HCT116 (cell line): ENCODE measurements at regions not wholly inside any gene's neighbourhood (a gene's known extent, or its start where the extent isn't known, plus 50 kb on each side); places are given as distances from the start of the nearest gene placed in this dataset.

Source experiments
- ATAC-seq: fragments of 200-7000 bp; cut with Tn5 transposase; 2 replicates; pipeline ENCODE4 v1.9.1; 2020; ENCODE audit warnings: mild to moderate bottlenecking, moderate library complexity
- BruUV-seq: library from RNA; stranded (reverse); fragments of 400-500 nt; replicated peaks from 2 replicates; lab custom pipeline; 2021; lab: Mats Ljungman, UMichigan
- CTCF ChIA-PET: fragments of 300-600 bp; sonication (Branson Sonifier 250); formaldehyde crosslinking; loops from one replicate; lab custom pipeline; 2021; ENCODE audit warnings: antibody characterized with exemption; lab: Charles Lee
- POLR2A ChIA-PET: fragments of 300-600, 350-600 bp; sonication (Branson Sonifier 250); formaldehyde crosslinking; loops from one replicate; lab custom pipeline; 2021; ENCODE audit warnings: antibody characterized with exemption; lab: Charles Lee
- RAD21 ChIA-PET, 2 experiments: fragments of 300-600 bp; sonication (Branson Sonifier 250); formaldehyde crosslinking; loops; one replicate each; lab custom pipeline; 2023; ENCODE audit warnings: low total read pairs in 2 of 2; ENCODE audit not compliant: uncharacterized antibody in 2 of 2, unreplicated experiment in 2 of 2, low non-redundant PET in 1 of 2; lab: Charles Lee
- DNase-seq: peaks from one replicate; pipeline ENCODE4 v3.0.0-alpha.2; 2010; ENCODE audit warnings: low read depth, low spot score
- H2AFZ ChIP-seq: fragments of 200-600 bp; shearing (Covaris generic), sonication (generic); 2 replicates; pipeline ENCODE4 v1.6.1; 2017; ENCODE audit warnings: low read depth, mixed run types, mixed read lengths, antibody characterized with exemption, low read length; ENCODE audit not compliant: poor library complexity, severe bottlenecking
- H3K27ac ChIP-seq: 2 replicates; pipeline ENCODE4 v1.5.1; 2012; ENCODE audit warnings: low read depth, low read length
- H3K27me3 ChIP-seq: fragments of 200-600 bp; sonication (generic); 2 replicates; pipeline ENCODE4 v1.6.1; 2016; ENCODE audit warnings: mixed run types, low read length, mixed read lengths; ENCODE audit not compliant: insufficient read depth
- H3K36me3 ChIP-seq, 2 experiments: fragments of 200-500 bp in 1 of 2; fragments of 200-600 bp in 1 of 2; sonication (Bioruptor generic) in 1 of 2; sonication (generic) in 1 of 2; 2 replicates each; pipeline versions ENCODE4 v1.5.1 to v1.6.1; 2014 to 2016; ENCODE audit warnings: low read length in 2 of 2, inconsistent platforms in 1 of 2, mixed read lengths in 1 of 2, mixed run types in 1 of 2; ENCODE audit not compliant: insufficient read depth in 2 of 2, control insufficient read depth in 1 of 2
- H3K4me1 ChIP-seq, 2 experiments: fragments of 200-600 bp in 1 of 2; sonication (generic) in 1 of 2; 2 replicates each; pipeline versions ENCODE4 v1.5.1 to v1.6.1; 2012 to 2017; ENCODE audit warnings: low read length in 2 of 2, inconsistent platforms in 1 of 2, mild to moderate bottlenecking in 1 of 2, mixed read lengths in 1 of 2, mixed run types in 1 of 2, moderate library complexity in 1 of 2; ENCODE audit not compliant: insufficient read depth in 2 of 2, control insufficient read depth in 1 of 2
- H3K4me2 ChIP-seq: fragments of 200-600 bp; sonication (generic); 2 replicates; pipeline ENCODE4 v1.6.1; 2017; ENCODE audit warnings: mixed run types, low read length, mixed read lengths
- H3K4me3 ChIP-seq, 2 experiments: fragments of 200-600 bp in 1 of 2; sonication (generic) in 1 of 2; replicated peaks in 1 of 2; 2 replicates each; pipeline ENCODE4 v1.5.1; 2011 to 2016; ENCODE audit warnings: low read length in 2 of 2, control low read depth in 1 of 2, low read depth in 1 of 2, mild to moderate bottlenecking in 1 of 2, mixed read lengths in 1 of 2, mixed run types in 1 of 2
- H3K79me2 ChIP-seq: fragments of 200-600 bp; sonication (generic); 2 replicates; pipeline ENCODE4 v1.6.1; 2017; ENCODE audit warnings: mild to moderate bottlenecking, mixed run types, low read length, moderate library complexity, mixed read lengths; ENCODE audit not compliant: insufficient read depth
- H3K9ac ChIP-seq: fragments of 200-600 bp; sonication (generic); 2 replicates; pipeline ENCODE4 v1.6.1; 2016; ENCODE audit warnings: low read length, mixed read lengths
- H3K9me2 ChIP-seq: fragments of 200-600 bp; sonication (generic), shearing (Covaris generic); 2 replicates; pipeline ENCODE4 v1.6.1; 2017; ENCODE audit warnings: mixed run types, mild to moderate bottlenecking, moderate library complexity; ENCODE audit not compliant: insufficient read depth
- H3K9me3 ChIP-seq, 2 experiments: fragments of 200-500 bp in 1 of 2; fragments of 200-600 bp in 1 of 2; sonication (Bioruptor generic) in 1 of 2; sonication (generic) in 1 of 2; 2 replicates each; pipeline ENCODE4 v1.6.1; 2014 to 2017; ENCODE audit warnings: low read length in 2 of 2, mixed read lengths in 2 of 2, inconsistent platforms in 1 of 2, low read depth in 1 of 2, mild to moderate bottlenecking in 1 of 2, mixed run types in 1 of 2, moderate library complexity in 1 of 2; ENCODE audit not compliant: control insufficient read depth in 1 of 2, insufficient read depth in 1 of 2
- H4K20me1 ChIP-seq: fragments of 200-600 bp; sonication (generic), shearing (Covaris generic); 2 replicates; pipeline ENCODE4 v1.6.1; 2017; ENCODE audit warnings: mixed run types, mild to moderate bottlenecking, moderate library complexity; ENCODE audit not compliant: insufficient read depth
- CBX3 ChIP-seq: IDR thresholded peaks from 2 replicates; pipeline ENCODE4 v1.6.1; 2012; ENCODE audit warnings: low read depth
- CEBPB ChIP-seq: IDR thresholded peaks from 2 replicates; pipeline ENCODE4 v1.6.1; 2012; ENCODE audit warnings: low read depth
- EGR1 ChIP-seq: IDR thresholded peaks from 2 replicates; pipeline ENCODE4 v1.6.1; 2012; ENCODE audit warnings: low read depth
- EZH2 ChIP-seq: fragments of 200-600 bp; sonication (generic); IDR thresholded peaks from 2 replicates; pipeline ENCODE4 v1.6.1; 2017; ENCODE audit warnings: antibody characterized with exemption, mixed run types
- FOSL1 ChIP-seq: IDR thresholded peaks from 2 replicates; pipeline ENCODE4 v1.6.1; 2012; ENCODE audit warnings: low read depth
- JUND ChIP-seq: IDR thresholded peaks from 2 replicates; pipeline ENCODE4 v1.6.1; 2012
- MAX ChIP-seq: IDR thresholded peaks from 2 replicates; pipeline ENCODE4 v1.6.1; 2012
- POLR2A ChIP-seq: IDR thresholded peaks from 2 replicates; pipeline ENCODE4 v1.7.0; 2011; ENCODE audit warnings: borderline replicate concordance; ENCODE audit not compliant: insufficient read depth, insufficient read length; ENCODE audit errors: extremely low read depth
- POLR2AphosphoS5 ChIP-seq: IDR thresholded peaks from 2 replicates; pipeline ENCODE4 v1.6.1; 2011; ENCODE audit warnings: mild to moderate bottlenecking, low read depth, low read length, moderate library complexity
- REST ChIP-seq: IDR thresholded peaks from 2 replicates; pipeline ENCODE4 v1.6.1; 2012; ENCODE audit warnings: low read depth
- SIN3A ChIP-seq: IDR thresholded peaks from 2 replicates; pipeline ENCODE4 v1.6.1; 2012; ENCODE audit warnings: low read depth
- SP1 ChIP-seq: IDR thresholded peaks from 2 replicates; pipeline ENCODE4 v1.6.1; 2012; ENCODE audit warnings: low read depth
- SRF ChIP-seq: IDR thresholded peaks from 2 replicates; pipeline ENCODE4 v1.6.1; 2012; ENCODE audit warnings: low read depth
- YY1 ChIP-seq: IDR thresholded peaks from 2 replicates; pipeline ENCODE4 v1.6.1; 2011; ENCODE audit warnings: low read length, low read depth, moderate library complexity, mild to moderate bottlenecking; ENCODE audit not compliant: insufficient replicate concordance; ENCODE audit errors: extremely low read depth
- ZNF274 ChIP-seq: fragments of 200-500 bp; sonication (Bioruptor generic); IDR thresholded peaks from 2 replicates; pipeline ENCODE4 v1.6.1; 2014; ENCODE audit warnings: mild to moderate bottlenecking, low read depth, low read length, inconsistent platforms
- intact Hi-C: fragments of 100-400 bp; cut with micrococcal nuclease; formaldehyde crosslinking; loops from 2 replicates; pipeline ENCODE4 v1.10.0; 2022
- TF ChIP-seq, protein P1 (sequence below): IDR thresholded peaks from 2 replicates; pipeline ENCODE4 v1.6.1; 2012
- TF ChIP-seq, protein P2 (sequence below), 3 experiments: fragments of 200-600 bp in 1 of 3; sonication (generic) in 1 of 3; IDR thresholded peaks in 2 of 3; conservative IDR thresholded peaks in 1 of 3; 2 replicates each; pipeline ENCODE4 v1.5.1; 2012 to 2017; ENCODE audit warnings: low read depth in 2 of 3, low read length in 2 of 3, antibody characterized with exemption in 1 of 3, borderline replicate concordance in 1 of 3, control low read depth in 1 of 3, mild to moderate bottlenecking in 1 of 3, mixed read lengths in 1 of 3, mixed run types in 1 of 3, moderate library complexity in 1 of 3; ENCODE audit not compliant: insufficient read depth in 1 of 3

DNA sequence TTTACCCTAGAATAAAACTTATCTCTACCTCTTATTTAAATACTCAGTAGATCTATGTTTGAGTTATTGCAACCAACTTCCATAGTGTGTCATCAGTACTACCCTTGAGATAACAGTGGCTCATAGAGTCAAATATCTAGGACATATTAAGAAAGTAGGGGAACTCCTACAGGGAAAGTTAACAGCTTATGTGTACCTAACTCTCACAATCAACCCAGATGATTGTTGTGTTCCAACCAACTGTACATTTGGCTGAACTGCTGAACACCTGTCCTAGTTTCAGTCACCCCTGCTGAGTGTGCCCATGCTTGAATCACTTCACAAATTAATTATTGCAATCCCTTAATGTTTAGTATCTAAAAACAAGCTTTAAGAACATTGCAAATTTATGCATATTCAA lies 244.2 kb upstream of the GRID2 start:
- H3K27ac ChIP-seq, result no peak overlapping the region
- no TSS peak for BruUV-seq
- H3K4me2 ChIP-seq, result no peak overlapping the region
- no peak overlapping the region for H2AFZ ChIP-seq
- DNase-seq, result no peak
- H4K20me1 ChIP-seq, result no peaks in the 10 kb centered on the region
- ChIA-PET RAD21 (no interaction called here), POLR2A (no interaction called here), CTCF (no interaction called here)
- H3K79me2 ChIP-seq, result no peaks in the 10 kb centered on the region
- no peaks in the 10 kb centered on the region for H3K9me2 ChIP-seq
- H3K4me3 ChIP-seq, result no peak overlapping the region
- no peaks in the 10 kb centered on the region for H3K27me3 ChIP-seq
- no peak for TF ChIP-seq SRF
- TF ChIP-seq REST, result no peak
- TF ChIP-seq EGR1, result no peak
- TF ChIP-seq JUND, result no peak
- no peak for TF ChIP-seq YY1
- TF ChIP-seq, protein P1, sequence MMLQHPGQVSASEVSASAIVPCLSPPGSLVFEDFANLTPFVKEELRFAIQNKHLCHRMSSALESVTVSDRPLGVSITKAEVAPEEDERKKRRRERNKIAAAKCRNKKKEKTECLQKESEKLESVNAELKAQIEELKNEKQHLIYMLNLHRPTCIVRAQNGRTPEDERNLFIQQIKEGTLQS, result no peak
- TF ChIP-seq POLR2AphosphoS5, result no peak
- TF ChIP-seq POLR2A, result no peak
- no peak for TF ChIP-seq SP1
- no peak for TF ChIP-seq MAX
- TF ChIP-seq CEBPB, result no peak
- TF ChIP-seq ZNF274, result no peak
- TF ChIP-seq SIN3A, result no peak
- TF ChIP-seq EZH2, result no peak
- no peak for TF ChIP-seq CBX3
- TF ChIP-seq FOSL1, result no peak
- TF ChIP-seq, protein P2, sequence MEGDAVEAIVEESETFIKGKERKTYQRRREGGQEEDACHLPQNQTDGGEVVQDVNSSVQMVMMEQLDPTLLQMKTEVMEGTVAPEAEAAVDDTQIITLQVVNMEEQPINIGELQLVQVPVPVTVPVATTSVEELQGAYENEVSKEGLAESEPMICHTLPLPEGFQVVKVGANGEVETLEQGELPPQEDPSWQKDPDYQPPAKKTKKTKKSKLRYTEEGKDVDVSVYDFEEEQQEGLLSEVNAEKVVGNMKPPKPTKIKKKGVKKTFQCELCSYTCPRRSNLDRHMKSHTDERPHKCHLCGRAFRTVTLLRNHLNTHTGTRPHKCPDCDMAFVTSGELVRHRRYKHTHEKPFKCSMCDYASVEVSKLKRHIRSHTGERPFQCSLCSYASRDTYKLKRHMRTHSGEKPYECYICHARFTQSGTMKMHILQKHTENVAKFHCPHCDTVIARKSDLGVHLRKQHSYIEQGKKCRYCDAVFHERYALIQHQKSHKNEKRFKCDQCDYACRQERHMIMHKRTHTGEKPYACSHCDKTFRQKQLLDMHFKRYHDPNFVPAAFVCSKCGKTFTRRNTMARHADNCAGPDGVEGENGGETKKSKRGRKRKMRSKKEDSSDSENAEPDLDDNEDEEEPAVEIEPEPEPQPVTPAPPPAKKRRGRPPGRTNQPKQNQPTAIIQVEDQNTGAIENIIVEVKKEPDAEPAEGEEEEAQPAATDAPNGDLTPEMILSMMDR (IDR thresholded peaks at IDR 0.05 in 2 of 3, conservative IDR thresholded peaks at IDR 0.05 in 1 of 3; ENCODE audit: borderline replicate concordance in 1 of 3, insufficient read depth in 1 of 3, low read depth in 2 of 3, low read length in 2 of 3), result no peak
- TF ChIP-seq, all 23 proteins: peak for 0
- no peak for ATAC-seq
- no peaks in the 10 kb centered on the region for H3K4me1 ChIP-seq
- intact Hi-C loops, result loop anchor here (10.0 kb wide), 1 partner anchor 1705 kb away; no protein-coding TSS in a partner anchor
- H3K9me3 ChIP-seq, result no peaks in the 10 kb centered on the region
- H3K9ac ChIP-seq, result no peak overlapping the region
- no peaks in the 10 kb centered on the region for H3K36me3 ChIP-seq
